Effector memory CD4-positive, alpha-beta T cell (primary cell): ENCODE measurements at regions not wholly inside any gene's neighbourhood (a gene's known extent, or its start where the extent isn't known, plus 50 kb on each side); places are given as distances from the start of the nearest gene placed in this dataset.

Experiments used
- DNase-seq, 3 donors: peaks; one replicate each; pipeline ENCODE4 v3.0.0-alpha.2; 2020
- H3K27ac ChIP-seq: 2 replicates; pipeline ENCODE4 v1.7.0; 2013; ENCODE audit warnings: mild to moderate bottlenecking, low read length, moderate library complexity; ENCODE audit not compliant: insufficient read depth, poor library complexity, severe bottlenecking
- H3K27me3 ChIP-seq: replicated peaks from 2 replicates; pipeline ENCODE4 v1.7.0; 2013; ENCODE audit warnings: mild to moderate bottlenecking, low read length; ENCODE audit not compliant: insufficient read depth, control insufficient read depth, poor library complexity, severe bottlenecking
- H3K36me3 ChIP-seq: 2 replicates; pipeline ENCODE4 v1.7.0; 2013; ENCODE audit warnings: mild to moderate bottlenecking, low read length, moderate library complexity; ENCODE audit not compliant: control insufficient read depth, insufficient read depth
- H3K4me1 ChIP-seq: 2 replicates; pipeline ENCODE4 v1.7.0; 2013; ENCODE audit warnings: low read length, mild to moderate bottlenecking; ENCODE audit not compliant: control insufficient read depth, insufficient read depth, poor library complexity, severe bottlenecking
- H3K4me3 ChIP-seq: 2 replicates; pipeline ENCODE4 v1.7.0; 2013; ENCODE audit warnings: low read length, low read depth, mild to moderate bottlenecking; ENCODE audit not compliant: insufficient read depth, poor library complexity, severe bottlenecking
- H3K9me3 ChIP-seq: 2 replicates; pipeline ENCODE4 v1.7.0; 2013; ENCODE audit warnings: mild to moderate bottlenecking, low read length, moderate library complexity; ENCODE audit not compliant: control insufficient read depth

DNA sequence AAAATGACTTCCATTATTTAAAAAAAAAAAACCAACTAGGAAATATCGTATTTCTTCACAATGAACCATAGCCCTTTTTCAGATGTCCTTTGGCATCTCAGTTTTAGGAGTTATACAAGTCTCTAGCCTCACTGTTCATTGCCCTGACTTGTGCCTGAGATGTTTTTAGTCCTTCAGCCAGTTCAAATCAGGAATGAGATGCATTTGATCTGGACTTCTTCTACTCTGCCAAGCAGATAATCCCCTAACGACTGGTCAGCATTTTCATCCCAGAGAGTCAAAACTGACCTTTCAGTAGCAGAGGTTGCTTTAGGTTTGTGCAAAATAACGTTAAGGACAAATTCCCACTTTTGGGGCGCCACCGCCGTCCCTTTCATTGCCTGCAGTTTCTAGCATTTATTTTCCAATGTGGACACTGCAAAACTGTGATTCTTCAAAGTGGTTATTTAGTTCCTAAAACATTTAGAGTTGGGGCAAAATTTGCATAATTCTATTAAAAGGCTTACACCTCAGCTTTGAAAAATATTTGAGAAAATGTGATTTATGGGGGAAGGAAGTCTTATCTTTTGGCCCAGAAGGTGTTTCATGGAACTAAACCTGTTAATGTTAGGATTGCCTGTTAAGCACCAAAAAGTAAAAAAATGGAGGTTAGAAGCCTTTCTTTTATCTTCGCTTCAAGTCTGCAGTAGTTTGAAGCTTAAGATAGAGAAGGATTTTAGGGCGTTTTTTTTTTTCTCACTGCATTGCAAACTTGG, 152.0 kb upstream of the SGK1 start:
- no peak for DNase-seq
- Histone ChIP-seq H3K27ac (no peak overlapping the region), H3K4me3 (no peak overlapping the region), H3K36me3 (no peaks in the 10 kb centered on the region), H3K4me1 (no peaks in the 10 kb centered on the region), H3K9me3 (no peaks in the 10 kb centered on the region), H3K27me3 (no peaks in the 10 kb centered on the region)

DNA sequence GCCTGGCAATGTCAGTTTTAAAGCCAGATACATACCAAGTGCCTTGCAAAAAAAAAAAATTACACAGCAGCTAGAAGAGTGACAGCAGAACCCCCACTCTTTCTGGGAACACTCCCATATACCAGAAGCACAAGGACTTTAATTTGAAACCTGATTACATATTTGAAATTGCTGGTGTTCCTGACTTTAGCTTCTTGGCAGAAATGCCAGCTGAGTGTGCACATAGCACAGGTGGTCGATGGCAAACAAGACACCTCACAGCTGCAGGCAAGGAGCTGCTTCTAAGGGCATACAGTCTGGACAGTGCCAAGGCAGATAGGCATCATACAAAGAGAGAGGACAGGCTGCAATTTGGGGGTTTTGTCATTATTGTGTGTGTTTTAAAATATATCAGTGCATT, 150.7 kb upstream of the SGK1 start:
- H3K4me3 ChIP-seq, result no peak overlapping the region
- H3K27ac ChIP-seq, result no peak overlapping the region
- H3K36me3 ChIP-seq, result no peaks in the 10 kb centered on the region
- H3K9me3 ChIP-seq, result no peaks in the 10 kb centered on the region
- no peaks in the 10 kb centered on the region for H3K27me3 ChIP-seq
- H3K4me1 ChIP-seq, result no peaks in the 10 kb centered on the region
- DNase-seq, result no peak

- no peaks in the 10 kb centered on the region for H3K27me3 ChIP-seq
- no peak overlapping the region for H3K4me3 ChIP-seq
- DNase-seq, result no peak
- H3K9me3 ChIP-seq, result no peaks in the 10 kb centered on the region
- H3K27ac ChIP-seq, result no peak overlapping the region
- H3K4me1 ChIP-seq, result no peaks in the 10 kb centered on the region
- no peaks in the 10 kb centered on the region for H3K36me3 ChIP-seq
Measured at GRCh38 chr6:134467620-134468019, 149.7 kb upstream of the SGK1 start.

- Histone ChIP-seq H3K9me3 (no peaks in the 10 kb centered on the region), H3K4me1 (no peaks in the 10 kb centered on the region), H3K27me3 (no peaks in the 10 kb centered on the region), H3K27ac (no peak overlapping the region), H3K36me3 (no peaks in the 10 kb centered on the region), H3K4me3 (no peak overlapping the region)
- DNase-seq, result no peak
Measured at GRCh38 chr6:134466771-134467525, 149.0 kb upstream of the SGK1 start.

- Histone ChIP-seq H3K27me3 (no peaks in the 10 kb centered on the region), H3K4me1 (no peaks in the 10 kb centered on the region), H3K36me3 (no peaks in the 10 kb centered on the region), H3K4me3 (no peak overlapping the region), H3K27ac (no peak overlapping the region), H3K9me3 (no peaks in the 10 kb centered on the region)
- DNase-seq, result no peak
Measured at GRCh38 chr6:134464690-134465411, 146.9 kb upstream of the SGK1 start.

GRCh38 chr6:134458857-134459657, 141.1 kb upstream of the SGK1 start:
- peaks cover 5% of the 10 kb centered on the region for H3K4me1 ChIP-seq
- no peaks in the 10 kb centered on the region for H3K9me3 ChIP-seq
- no peaks in the 10 kb centered on the region for H3K27me3 ChIP-seq
- no peaks in the 10 kb centered on the region for H3K36me3 ChIP-seq
- no peak for DNase-seq
- H3K27ac ChIP-seq, result no peak overlapping the region
- H3K4me3 ChIP-seq, result no peak overlapping the region

GRCh38 chr6:134457941-134458340, 140.0 kb upstream of the SGK1 start:
- Histone ChIP-seq H3K27ac (no peak overlapping the region), H3K36me3 (no peaks in the 10 kb centered on the region), H3K9me3 (no peaks in the 10 kb centered on the region), H3K27me3 (no peaks in the 10 kb centered on the region), H3K4me1 (peaks cover 5% of the 10 kb centered on the region), H3K4me3 (no peak overlapping the region)
- no peak for DNase-seq

GRCh38 chr6:134456226-134456625, 138.3 kb upstream of the SGK1 start:
- DNase-seq, result no peak
- no peaks in the 10 kb centered on the region for H3K9me3 ChIP-seq
- H3K27me3 ChIP-seq, result no peaks in the 10 kb centered on the region
- H3K27ac ChIP-seq, result no peak overlapping the region
- H3K4me1 ChIP-seq, result peaks cover 5% of the 10 kb centered on the region
- H3K4me3 ChIP-seq, result no peak overlapping the region
- no peaks in the 10 kb centered on the region for H3K36me3 ChIP-seq

DNA sequence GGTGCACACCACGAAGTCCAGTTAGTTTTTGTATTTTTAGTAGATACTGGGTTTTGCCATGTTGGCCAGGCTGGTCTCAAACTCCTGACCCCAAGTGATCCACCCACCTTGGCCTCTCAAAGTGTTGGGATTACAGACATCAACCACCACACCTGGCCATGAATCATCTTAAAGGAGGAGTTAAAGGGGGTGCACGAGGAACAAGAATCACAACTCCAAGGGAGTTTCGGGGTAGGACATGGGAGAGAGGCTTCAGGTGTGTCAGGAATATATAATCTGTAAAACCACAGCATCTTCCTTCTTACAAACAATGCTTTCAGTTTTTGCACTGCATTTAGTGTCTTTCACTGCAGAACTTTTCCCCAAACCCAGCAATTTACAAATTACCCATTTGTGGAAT, 137.4 kb upstream of the SGK1 start:
- H3K27ac ChIP-seq, result no peak overlapping the region
- no peak for DNase-seq

More for the DNA sequence above, 137.4 kb upstream of the SGK1 start:
- Histone ChIP-seq H3K36me3 (no peaks in the 10 kb centered on the region), H3K27me3 (no peaks in the 10 kb centered on the region), H3K4me1 (peaks cover 5% of the 10 kb centered on the region), H3K9me3 (no peaks in the 10 kb centered on the region), H3K4me3 (no peak overlapping the region)
